ENCODE measurements at regions not wholly inside any gene's neighbourhood (a gene's known extent, or its start where the extent isn't known, plus 50 kb on each side); places are given as distances from the start of the nearest gene placed in this dataset.

- H3K36me3 Mint-ChIP-seq (ENCODE audit: low read depth): no peaks in the 10 kb centered on the region
- H3K4me3 Mint-ChIP-seq: no peak overlapping the region
- peaks cover 3% of the 10 kb centered on the region for H3K9me3 Mint-ChIP-seq
- H3K27me3 Mint-ChIP-seq: no peaks in the 10 kb centered on the region
- H3K4me1 Mint-ChIP-seq: no peaks in the 10 kb centered on the region
- no peak for ATAC-seq (replicated peaks)
- H3K27ac Mint-ChIP-seq: no peak overlapping the region
Observed at GRCh38 chr4:125062115-125063050, 252.4 kb upstream of the FAT4 start.

- H3K27me3 Mint-ChIP-seq: no peaks in the 10 kb centered on the region
- H3K36me3 Mint-ChIP-seq (ENCODE audit: low read depth): no peaks in the 10 kb centered on the region
- no peaks in the 10 kb centered on the region for H3K4me1 Mint-ChIP-seq
- no peak for ATAC-seq (replicated peaks)
- H3K27ac Mint-ChIP-seq: no peak overlapping the region
- peaks cover 3% of the 10 kb centered on the region for H3K9me3 Mint-ChIP-seq
- no peak overlapping the region for H3K4me3 Mint-ChIP-seq
Observed at GRCh38 chr4:125060376-125060775, 254.4 kb upstream of the FAT4 start.

- Mint-ChIP-seq H3K4me1 (no peaks in the 10 kb centered on the region), H3K9me3 (peaks cover 5% of the 10 kb centered on the region), H3K4me3 (no peak overlapping the region), H3K36me3 (ENCODE audit: low read depth) (no peaks in the 10 kb centered on the region), H3K27me3 (no peaks in the 10 kb centered on the region), H3K27ac (no peak overlapping the region)
- ATAC-seq (replicated peaks): no peak
Observed at GRCh38 chr4:125049711-125050110, 265.0 kb upstream of the FAT4 start.

- H3K4me1 Mint-ChIP-seq: no peaks in the 10 kb centered on the region
- H3K27ac Mint-ChIP-seq: no peak overlapping the region
- peaks cover 9% of the 10 kb centered on the region for H3K9me3 Mint-ChIP-seq
- no peak for ATAC-seq (replicated peaks)
- no peaks in the 10 kb centered on the region for H3K27me3 Mint-ChIP-seq
- H3K4me3 Mint-ChIP-seq: no peak overlapping the region
- no peaks in the 10 kb centered on the region for H3K36me3 Mint-ChIP-seq (ENCODE audit: low read depth)
Observed at GRCh38 chr4:125045311-125045710, 269.4 kb upstream of the FAT4 start.

GRCh38 chr4:125044886-125045285 is 269.9 kb upstream of the FAT4 start:
- Mint-ChIP-seq H3K36me3 (ENCODE audit: low read depth) (no peaks in the 10 kb centered on the region), H3K4me1 (no peaks in the 10 kb centered on the region), H3K27me3 (no peaks in the 10 kb centered on the region), H3K4me3 (no peak overlapping the region), H3K9me3 (peaks cover 9% of the 10 kb centered on the region), H3K27ac (no peak overlapping the region)
- no peak for ATAC-seq (replicated peaks)

- Mint-ChIP-seq H3K27me3 (no peaks in the 10 kb centered on the region), H3K36me3 (ENCODE audit: low read depth) (no peaks in the 10 kb centered on the region), H3K4me1 (no peaks in the 10 kb centered on the region), H3K27ac (no peak overlapping the region), H3K4me3 (no peak overlapping the region), H3K9me3 (peaks cover 12% of the 10 kb centered on the region)
- no peak for ATAC-seq (replicated peaks)
Observed at GRCh38 chr4:125043486-125043885, 271.3 kb upstream of the FAT4 start.

- ATAC-seq (replicated peaks): no peak
- no peaks in the 10 kb centered on the region for H3K36me3 Mint-ChIP-seq (ENCODE audit: low read depth)
- no peaks in the 10 kb centered on the region for H3K27me3 Mint-ChIP-seq
- H3K27ac Mint-ChIP-seq: no peak overlapping the region
- peaks cover 12% of the 10 kb centered on the region for H3K9me3 Mint-ChIP-seq
- H3K4me1 Mint-ChIP-seq: no peaks in the 10 kb centered on the region
- no peak overlapping the region for H3K4me3 Mint-ChIP-seq
Observed at GRCh38 chr4:125042041-125042440, 272.7 kb upstream of the FAT4 start.

GRCh38 chr4:125041372-125041930 is 273.3 kb upstream of the FAT4 start:
- ATAC-seq (replicated peaks): no peak
- peaks cover 8% of the 10 kb centered on the region for H3K9me3 Mint-ChIP-seq
- no peak overlapping the region for H3K27ac Mint-ChIP-seq
- H3K4me1 Mint-ChIP-seq: no peaks in the 10 kb centered on the region
- no peaks in the 10 kb centered on the region for H3K36me3 Mint-ChIP-seq (ENCODE audit: low read depth)
- H3K4me3 Mint-ChIP-seq: no peak overlapping the region
- H3K27me3 Mint-ChIP-seq: no peaks in the 10 kb centered on the region

- H3K27ac Mint-ChIP-seq: no peak overlapping the region
- no peaks in the 10 kb centered on the region for H3K36me3 Mint-ChIP-seq (ENCODE audit: low read depth)
- no peak overlapping the region for H3K4me3 Mint-ChIP-seq
- ATAC-seq (replicated peaks): no peak
- H3K27me3 Mint-ChIP-seq: no peaks in the 10 kb centered on the region
- H3K4me1 Mint-ChIP-seq: no peaks in the 10 kb centered on the region
- peaks cover 8% of the 10 kb centered on the region for H3K9me3 Mint-ChIP-seq
Observed at GRCh38 chr4:125039550-125039949, 275.2 kb upstream of the FAT4 start.

GRCh38 chr4:125022855-125023501 is 291.8 kb upstream of the FAT4 start:
- no peak for ATAC-seq (replicated peaks)
- Mint-ChIP-seq H3K4me3 (no peak overlapping the region), H3K27ac (no peak overlapping the region), H3K27me3 (no peaks in the 10 kb centered on the region), H3K36me3 (ENCODE audit: low read depth) (no peaks in the 10 kb centered on the region), H3K4me1 (no peaks in the 10 kb centered on the region), H3K9me3 (peaks cover 3% of the 10 kb centered on the region)

- no peak for ATAC-seq (replicated peaks)
- no peaks in the 10 kb centered on the region for H3K36me3 Mint-ChIP-seq (ENCODE audit: low read depth)
- no peaks in the 10 kb centered on the region for H3K4me1 Mint-ChIP-seq
- peaks cover 3% of the 10 kb centered on the region for H3K9me3 Mint-ChIP-seq
- H3K4me3 Mint-ChIP-seq: no peak overlapping the region
- no peaks in the 10 kb centered on the region for H3K27me3 Mint-ChIP-seq
- no peak overlapping the region for H3K27ac Mint-ChIP-seq
Observed at GRCh38 chr4:125021189-125021588, 293.6 kb upstream of the FAT4 start.

GRCh38 chr4:125020089-125021034 is 294.4 kb upstream of the FAT4 start:
- Mint-ChIP-seq H3K36me3 (ENCODE audit: low read depth) (no peaks in the 10 kb centered on the region), H3K27ac (no peak overlapping the region), H3K9me3 (peaks cover 3% of the 10 kb centered on the region), H3K4me3 (no peak overlapping the region), H3K4me1 (no peaks in the 10 kb centered on the region), H3K27me3 (no peaks in the 10 kb centered on the region)
- no peak for ATAC-seq (replicated peaks)

GRCh38 chr4:125016892-125017299 is 297.9 kb upstream of the FAT4 start:
- Mint-ChIP-seq H3K4me1 (no peaks in the 10 kb centered on the region), H3K9me3 (peaks cover 3% of the 10 kb centered on the region), H3K27me3 (no peaks in the 10 kb centered on the region), H3K4me3 (no peak overlapping the region), H3K27ac (no peak overlapping the region), H3K36me3 (ENCODE audit: low read depth) (no peaks in the 10 kb centered on the region)
- no peak for ATAC-seq (replicated peaks)

GRCh38 chr4:125013891-125014290 is 300.9 kb upstream of the FAT4 start:
- Mint-ChIP-seq H3K9me3 (no peaks in the 10 kb centered on the region), H3K27ac (no peak overlapping the region), H3K4me3 (no peak overlapping the region), H3K27me3 (no peaks in the 10 kb centered on the region), H3K36me3 (ENCODE audit: low read depth) (no peaks in the 10 kb centered on the region), H3K4me1 (no peaks in the 10 kb centered on the region)
- ATAC-seq (replicated peaks): no peak
